ENCODE measurements at regions not wholly inside any gene's neighbourhood (a gene's known extent, or its start where the extent isn't known, plus 50 kb on each side); places are given as distances from the start of the nearest gene placed in this dataset.

DNA sequence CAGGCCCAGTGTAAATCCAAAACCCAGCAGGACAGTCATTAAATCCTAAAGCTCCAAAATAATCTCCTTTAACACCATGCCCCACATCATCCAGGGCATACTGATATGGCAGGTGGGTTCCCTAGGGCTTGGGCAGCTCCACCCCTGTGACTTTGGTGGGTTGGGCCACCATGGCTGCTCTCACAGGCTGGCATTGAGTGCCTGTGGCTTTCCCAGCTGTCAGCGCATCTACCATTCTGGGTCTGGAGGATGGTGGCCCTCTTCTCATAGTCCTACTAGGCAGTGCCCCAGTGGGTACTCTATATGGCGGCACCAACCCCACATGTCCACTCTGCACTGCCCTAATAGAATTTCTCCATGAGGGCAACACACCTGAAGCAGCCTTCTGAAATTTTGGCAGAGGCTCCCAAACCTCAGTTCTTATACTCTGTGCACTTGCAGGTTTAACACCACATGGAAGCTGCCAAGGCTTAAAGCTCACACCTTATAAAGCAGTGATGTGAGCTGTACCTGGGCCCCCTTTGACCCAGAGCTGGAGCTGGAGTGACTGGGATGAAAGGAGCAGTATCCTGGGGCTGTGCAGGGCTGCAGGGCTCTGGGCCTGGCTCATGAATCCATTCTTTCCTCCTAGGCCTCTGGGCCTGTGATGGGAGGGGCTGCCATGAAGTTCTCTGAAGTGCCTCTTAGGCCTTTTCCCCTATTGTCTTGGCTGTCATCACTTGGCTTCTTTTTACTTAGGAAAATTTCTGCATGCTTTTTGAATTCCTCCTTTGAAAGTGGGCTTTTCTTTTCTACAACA is 765.5 kb upstream of the EPHA7 start:
- no peak for TF ChIP-seq ESRRG (CRISPR knock-in tag; IDR thresholded peaks at IDR 0.05)
- no peak for TF ChIP-seq TOX (CRISPR knock-in tag; IDR thresholded peaks at IDR 0.05; ENCODE audit: borderline replicate concordance)
- TF ChIP-seq ZC3H10 (CRISPR knock-in tag; IDR thresholded peaks at IDR 0.05), result no peak
- TF ChIP-seq SNAI2 (CRISPR knock-in tag; IDR thresholded peaks at IDR 0.05), result no peak
- TF ChIP-seq, protein P1, sequence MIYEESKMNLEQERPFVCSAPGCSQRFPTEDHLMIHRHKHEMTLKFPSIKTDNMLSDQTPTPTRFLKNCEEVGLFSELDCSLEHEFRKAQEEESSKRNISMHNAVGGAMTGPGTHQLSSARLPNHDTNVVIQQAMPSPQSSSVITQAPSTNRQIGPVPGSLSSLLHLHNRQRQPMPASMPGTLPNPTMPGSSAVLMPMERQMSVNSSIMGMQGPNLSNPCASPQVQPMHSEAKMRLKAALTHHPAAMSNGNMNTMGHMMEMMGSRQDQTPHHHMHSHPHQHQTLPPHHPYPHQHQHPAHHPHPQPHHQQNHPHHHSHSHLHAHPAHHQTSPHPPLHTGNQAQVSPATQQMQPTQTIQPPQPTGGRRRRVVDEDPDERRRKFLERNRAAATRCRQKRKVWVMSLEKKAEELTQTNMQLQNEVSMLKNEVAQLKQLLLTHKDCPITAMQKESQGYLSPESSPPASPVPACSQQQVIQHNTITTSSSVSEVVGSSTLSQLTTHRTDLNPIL (CRISPR knock-in tag; IDR thresholded peaks at IDR 0.05; ENCODE audit: low read depth), result no peak
- TF ChIP-seq OSR1 (CRISPR knock-in tag; IDR thresholded peaks at IDR 0.05), result no peak
- TF ChIP-seq, protein P2, sequence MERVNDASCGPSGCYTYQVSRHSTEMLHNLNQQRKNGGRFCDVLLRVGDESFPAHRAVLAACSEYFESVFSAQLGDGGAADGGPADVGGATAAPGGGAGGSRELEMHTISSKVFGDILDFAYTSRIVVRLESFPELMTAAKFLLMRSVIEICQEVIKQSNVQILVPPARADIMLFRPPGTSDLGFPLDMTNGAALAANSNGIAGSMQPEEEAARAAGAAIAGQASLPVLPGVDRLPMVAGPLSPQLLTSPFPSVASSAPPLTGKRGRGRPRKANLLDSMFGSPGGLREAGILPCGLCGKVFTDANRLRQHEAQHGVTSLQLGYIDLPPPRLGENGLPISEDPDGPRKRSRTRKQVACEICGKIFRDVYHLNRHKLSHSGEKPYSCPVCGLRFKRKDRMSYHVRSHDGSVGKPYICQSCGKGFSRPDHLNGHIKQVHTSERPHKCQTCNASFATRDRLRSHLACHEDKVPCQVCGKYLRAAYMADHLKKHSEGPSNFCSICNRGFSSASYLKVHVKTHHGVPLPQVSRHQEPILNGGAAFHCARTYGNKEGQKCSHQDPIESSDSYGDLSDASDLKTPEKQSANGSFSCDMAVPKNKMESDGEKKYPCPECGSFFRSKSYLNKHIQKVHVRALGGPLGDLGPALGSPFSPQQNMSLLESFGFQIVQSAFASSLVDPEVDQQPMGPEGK (CRISPR knock-in tag; IDR thresholded peaks at IDR 0.05; ENCODE audit: borderline replicate concordance), result no peak
- TF ChIP-seq ARNTL (CRISPR knock-in tag; IDR thresholded peaks at IDR 0.05; ENCODE audit: borderline replicate concordance, low read depth), result no peak
- no peak for TF ChIP-seq ISL1 (CRISPR knock-in tag; IDR thresholded peaks at IDR 0.05)
- no peak for TF ChIP-seq ZFP30 (CRISPR knock-in tag; IDR thresholded peaks at IDR 0.05)

All from SK-N-SH treated with all-trans-retinoic acid at 6 μM for 48 hours (cell line).